IMR-90 (cell line): ENCODE measurements at regions not wholly inside any gene's neighbourhood (a gene's known extent, or its start where the extent isn't known, plus 50 kb on each side); places are given as distances from the start of the nearest gene placed in this dataset.

Experiments used
- CEBPB ChIP-seq: IDR thresholded peaks from 2 replicates; pipeline ENCODE4 v1.6.1; 2012; ENCODE audit warnings: low read depth, low read length, improper control_type of control experiment
- CTCF ChIP-seq: conservative IDR thresholded peaks from 2 replicates; pipeline ENCODE4 v1.5.1; 2012; ENCODE audit warnings: mild to moderate bottlenecking, low read depth, low read length, improper control_type of control experiment
- FOS ChIP-seq: fragments of 150-350 bp; IDR thresholded peaks from 2 replicates; pipeline ENCODE4 v1.6.1; 2016; ENCODE audit warnings: low read depth, low read length
- MAZ ChIP-seq: IDR thresholded peaks from 2 replicates; pipeline ENCODE4 v1.6.1; 2012; ENCODE audit warnings: low read depth, mild to moderate bottlenecking, low read length, improper control_type of control experiment, moderate library complexity, borderline replicate concordance
- MXI1 ChIP-seq: IDR thresholded peaks from 2 replicates; pipeline ENCODE4 v1.6.1; 2012; ENCODE audit warnings: low read depth, mild to moderate bottlenecking, low read length, moderate library complexity, borderline replicate concordance
- NFE2L2 ChIP-seq: fragments of 150-350 bp; IDR thresholded peaks from 2 replicates; pipeline ENCODE4 v1.6.1; 2016; ENCODE audit warnings: low read depth, mild to moderate bottlenecking, low read length
- POLR2A ChIP-seq: IDR thresholded peaks from 2 replicates; pipeline ENCODE4 v1.6.1; 2012; ENCODE audit warnings: mild to moderate bottlenecking, low read depth, low read length
- RAD21 ChIP-seq: IDR thresholded peaks from 2 replicates; pipeline ENCODE4 v1.6.1; 2012; ENCODE audit warnings: low read length, improper control_type of control experiment
- RFX5 ChIP-seq: IDR thresholded peaks from 2 replicates; pipeline ENCODE4 v1.8.0; 2012; ENCODE audit warnings: low read depth, mild to moderate bottlenecking, low read length, moderate library complexity
- SMC3 ChIP-seq: fragments of 150-350 bp; IDR thresholded peaks from 2 replicates; pipeline ENCODE4 v1.6.1; 2016; ENCODE audit warnings: low read depth, mild to moderate bottlenecking, antibody characterized with exemption, low read length, moderate library complexity

DNA sequence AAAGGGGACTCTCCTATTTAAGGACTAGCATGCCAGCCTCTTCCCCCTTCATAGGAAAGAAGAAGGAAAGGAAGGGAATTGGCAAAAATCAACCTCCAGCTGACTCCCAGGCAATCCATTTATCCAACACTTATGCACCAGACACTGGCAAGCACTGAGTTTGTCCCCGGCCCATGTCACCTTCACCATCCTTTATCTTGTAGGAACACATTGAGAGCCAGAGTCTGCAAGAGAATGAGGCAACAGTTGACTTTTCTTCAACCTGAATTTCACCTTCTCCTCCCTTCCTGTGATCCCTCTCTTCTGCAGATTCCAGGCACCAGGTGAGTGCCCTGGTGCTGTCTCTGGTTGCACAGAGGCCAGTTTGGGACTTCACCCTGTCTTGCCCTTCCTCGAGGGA lies 264.3 kb upstream of the ECI2 start:
- no peak for TF ChIP-seq POLR2A
- TF ChIP-seq FOS: no peak
- TF ChIP-seq CTCF: no peak
- no peak for TF ChIP-seq MXI1
- TF ChIP-seq RAD21: no peak
- TF ChIP-seq CEBPB: no peak
- TF ChIP-seq SMC3: no peak
- TF ChIP-seq RFX5: no peak
- TF ChIP-seq NFE2L2: no peak
- no peak for TF ChIP-seq MAZ
